GM18873 (cell line): ENCODE measurements at regions not wholly inside any gene's neighbourhood (a gene's known extent, or its start where the extent isn't known, plus 50 kb on each side); places are given as distances from the start of the nearest gene placed in this dataset.

Source experiments
- ATAC-seq: cut with Tn5 transposase; IDR thresholded peaks from one replicate; pipeline ENCODE4 v1.9.1; 2021; ENCODE audit warnings: mild to moderate bottlenecking, moderate library complexity, moderate number of reproducible peaks; ENCODE audit not compliant: unreplicated experiment, low FRiP score

DNA sequence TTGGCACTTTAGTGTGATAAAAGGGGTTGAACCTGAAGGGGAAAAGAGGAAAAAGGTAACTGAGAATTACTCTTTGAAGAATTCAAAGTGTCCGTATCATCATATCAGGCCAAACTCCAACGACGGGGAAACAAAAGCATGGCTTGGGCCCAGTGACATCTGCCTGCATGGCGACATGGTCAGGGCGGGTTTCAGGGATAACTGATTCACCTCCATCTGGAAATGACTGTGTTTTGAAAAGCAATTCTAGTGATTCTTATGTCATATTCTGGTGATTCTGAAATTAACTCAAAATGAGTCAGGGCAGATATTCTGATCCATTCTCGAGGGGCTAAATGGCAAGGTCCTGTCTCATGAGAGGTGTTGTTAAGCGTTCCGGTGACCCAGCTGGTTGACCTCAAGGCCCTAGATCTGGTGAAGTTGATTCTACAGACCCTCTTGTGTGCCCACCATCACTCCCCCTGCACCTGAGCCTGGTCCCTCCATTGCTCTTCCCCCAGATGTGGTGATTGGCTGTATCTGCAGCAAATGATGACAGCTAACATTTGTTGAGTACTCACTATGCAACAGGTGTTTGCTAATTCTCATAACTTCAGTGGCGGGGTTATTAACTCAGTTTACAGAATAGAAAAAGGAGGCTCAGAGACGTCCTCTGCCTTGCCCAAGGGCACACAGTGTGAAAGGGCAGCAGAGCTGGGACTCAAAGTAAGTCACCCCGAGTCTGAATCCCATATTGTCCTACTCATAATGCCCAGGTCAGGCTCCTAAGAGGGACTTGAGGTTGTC lies 251.8 kb downstream of the MAF start:
- ATAC-seq, result no peak

GRCh38 chr16:79347277-79347676 lies 253.3 kb downstream of the MAF start:
- no peak for ATAC-seq

DNA sequence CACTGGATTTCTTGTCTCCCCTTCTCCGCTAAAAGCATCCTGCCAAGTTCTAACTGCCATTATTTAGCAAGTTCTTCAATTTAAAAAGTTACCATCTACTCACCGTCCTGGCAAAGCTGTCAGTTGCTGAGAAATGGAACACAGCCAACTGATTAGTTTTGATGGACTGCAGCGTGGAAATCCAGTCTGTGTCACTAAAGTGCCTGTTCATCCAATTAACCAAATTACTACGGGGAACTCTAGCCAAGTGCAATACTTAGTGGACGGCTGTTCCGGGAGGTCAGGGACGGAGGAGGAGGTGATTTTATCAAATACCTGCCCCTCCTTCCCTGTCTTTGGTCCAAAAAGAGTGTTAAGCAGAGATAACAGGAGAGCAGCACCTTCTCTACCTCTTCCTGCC lies 260.7 kb downstream of the MAF start:
- no peak for ATAC-seq

- ATAC-seq, result no peak
Observed at GRCh38 chr16:79337906-79338305, 262.6 kb downstream of the MAF start.

DNA sequence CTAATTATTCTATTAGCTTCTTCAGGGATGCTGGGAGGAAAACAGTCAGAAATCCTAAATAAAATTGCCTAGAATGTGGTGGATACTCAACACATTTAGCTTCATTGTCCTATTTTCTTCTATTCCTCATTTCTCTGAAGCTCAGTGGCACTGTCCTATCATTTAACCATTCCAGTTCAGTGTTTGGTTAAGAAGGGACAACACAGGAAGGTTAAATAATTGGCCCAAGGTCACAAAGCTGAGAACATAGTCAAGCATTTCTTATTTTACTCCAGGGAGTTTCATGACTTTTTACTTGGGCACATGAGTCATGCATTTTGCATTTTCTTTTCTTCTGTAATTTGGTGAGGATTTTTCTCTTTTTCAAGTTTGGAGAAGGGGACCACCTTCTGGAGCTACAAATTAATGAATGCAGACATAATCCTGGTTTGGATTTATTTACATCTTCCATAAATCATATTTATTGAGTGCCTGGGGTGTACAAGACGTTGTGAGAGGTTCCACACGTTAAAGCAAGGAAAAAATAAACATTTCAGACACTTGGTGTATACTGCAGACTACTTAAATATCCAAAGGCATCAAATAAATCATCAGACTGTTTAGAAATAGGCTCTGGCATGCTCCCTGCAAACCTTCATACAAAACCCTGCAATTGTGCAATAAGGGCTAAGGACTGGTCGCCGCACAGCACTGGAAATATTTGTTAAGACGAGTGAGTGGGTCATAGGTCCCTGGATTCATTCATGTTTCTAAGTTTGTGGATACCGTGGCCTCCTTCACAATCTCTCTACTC lies 263.9 kb downstream of the MAF start:
- no peak for ATAC-seq

- no peak for ATAC-seq
Observed at GRCh38 chr16:79334127-79334526, 266.4 kb downstream of the MAF start.

GRCh38 chr16:79331066-79331465 lies 269.5 kb downstream of the MAF start:
- no peak for ATAC-seq

DNA sequence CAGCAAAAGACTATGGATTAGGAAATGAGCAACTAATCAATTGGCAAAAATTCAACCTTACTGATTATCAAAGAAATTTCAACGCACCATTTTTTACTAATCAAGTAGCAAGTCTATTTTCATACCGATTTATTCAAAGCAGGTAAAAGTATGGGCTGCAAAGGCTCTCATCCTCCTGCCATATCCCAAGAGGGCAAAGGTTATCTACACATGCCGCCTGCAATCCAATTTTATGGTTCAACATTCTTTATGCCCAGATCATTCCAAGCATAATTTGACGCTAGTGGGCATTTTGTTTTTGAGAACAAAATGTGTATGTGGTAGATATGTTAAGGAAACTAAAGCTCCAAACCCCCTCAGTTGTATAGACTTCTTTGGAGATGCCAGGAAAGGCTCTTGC lies 270.6 kb downstream of the MAF start:
- no peak for ATAC-seq

GRCh38 chr16:79329166-79329521 lies 271.4 kb downstream of the MAF start:
- ATAC-seq, result no peak

- ATAC-seq, result no peak
Observed at GRCh38 chr16:79328402-79329165, 272.0 kb downstream of the MAF start.

DNA sequence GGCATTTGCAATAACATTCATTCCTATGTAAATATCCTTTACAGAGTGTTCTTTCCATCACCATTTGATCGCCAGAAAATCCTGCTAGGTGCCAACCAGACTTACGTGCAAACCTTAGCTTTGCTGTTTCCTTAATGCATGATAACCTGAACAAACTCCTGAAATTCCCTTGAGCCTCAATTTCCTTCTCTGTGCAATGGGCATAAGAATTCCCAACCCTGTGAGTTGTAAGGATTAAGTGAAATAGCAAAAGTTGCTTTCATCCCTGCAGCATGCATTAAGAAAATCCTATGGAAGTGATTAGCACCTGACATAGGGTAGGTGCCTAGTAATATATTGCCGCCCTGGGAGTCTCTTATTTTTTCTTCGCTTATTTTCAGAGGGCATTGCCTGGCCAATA lies 272.7 kb downstream of the MAF start:
- ATAC-seq, result no peak

GRCh38 chr16:79326549-79326948 lies 274.0 kb downstream of the MAF start:
- ATAC-seq, result no peak

- no peak for ATAC-seq
Observed at GRCh38 chr16:79325226-79325945, 275.2 kb downstream of the MAF start.

DNA sequence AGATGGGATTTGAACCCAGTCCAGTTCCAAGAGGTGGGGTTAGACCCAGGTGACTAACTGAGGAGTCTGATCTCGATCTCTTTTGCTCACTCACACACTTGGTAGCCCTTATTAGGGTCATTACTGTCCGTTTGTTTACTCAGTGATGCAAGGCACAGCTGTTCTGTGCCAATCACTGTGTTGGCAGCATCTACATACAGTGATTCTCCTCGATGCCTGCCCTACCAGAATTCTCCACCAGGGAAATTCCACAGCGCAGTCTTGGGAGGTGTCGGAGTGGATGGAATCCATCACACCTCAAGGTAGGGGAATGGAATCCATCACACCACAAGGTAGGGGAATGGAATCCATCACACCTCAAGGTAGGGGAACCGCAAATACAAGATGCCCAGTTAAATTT lies 279.6 kb downstream of the MAF start:
- ATAC-seq, result no peak

GRCh38 chr16:79318143-79318899 lies 282.2 kb downstream of the MAF start:
- no peak for ATAC-seq

DNA sequence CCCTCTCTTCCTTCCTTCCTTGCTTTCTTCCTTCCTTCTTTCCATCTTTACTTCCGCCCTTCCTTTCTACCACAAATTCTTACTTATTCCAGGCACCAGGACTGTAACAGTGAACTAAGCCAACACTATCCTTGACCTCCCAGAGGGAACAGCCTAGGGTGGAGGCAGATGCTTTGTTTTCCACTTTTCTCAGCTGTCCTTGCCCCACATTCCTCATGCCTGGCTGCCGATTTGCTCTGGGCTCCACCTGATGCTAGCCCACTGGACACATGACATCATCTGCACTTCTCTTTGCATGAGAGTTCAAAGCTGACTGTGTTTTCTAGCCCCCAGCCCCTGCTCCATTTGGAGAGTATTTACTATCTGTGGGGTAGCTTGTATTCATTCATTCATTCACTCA lies 283.0 kb downstream of the MAF start:
- ATAC-seq, result no peak

GRCh38 chr16:79317026-79317425 lies 283.5 kb downstream of the MAF start:
- no peak for ATAC-seq

DNA sequence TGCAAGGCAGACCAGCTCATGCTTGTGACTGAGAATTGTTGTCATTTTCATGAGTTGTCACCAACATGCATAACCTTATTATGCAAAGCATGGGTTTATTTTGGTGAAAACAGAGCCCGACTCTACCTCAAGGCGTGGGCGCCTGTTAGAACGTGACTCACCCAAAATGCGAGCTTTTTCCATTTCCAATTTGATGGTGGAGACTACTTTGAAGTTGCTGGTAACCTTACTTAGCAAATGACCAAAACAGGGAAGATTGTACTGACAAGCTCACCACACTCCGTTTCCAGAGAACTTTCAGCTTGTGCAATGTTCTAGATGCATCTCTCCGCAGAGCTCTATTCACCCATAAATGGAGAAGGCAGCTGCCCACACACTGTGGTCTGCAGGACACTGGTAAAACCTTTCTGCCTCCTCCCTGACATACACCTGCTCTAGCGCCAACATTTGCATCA lies 284.5 kb downstream of the MAF start:
- ATAC-seq, result peak; percentile 69

GRCh38 chr16:79312502-79312901 lies 288.0 kb downstream of the MAF start:
- ATAC-seq, result no peak

- ATAC-seq, result no peak
Observed at GRCh38 chr16:79310710-79311109, 289.8 kb downstream of the MAF start.
